ENCODE measurements at regions not wholly inside any gene's neighbourhood (a gene's known extent, or its start where the extent isn't known, plus 50 kb on each side); places are given as distances from the start of the nearest gene placed in this dataset.
A peak's percentile ranks its signal among the peaks of the same experiment; 100 is the strongest.
"Not testable (repeated sequence)": the region's sequence is repeated elsewhere in the genome, so short reads cannot be mapped to it uniquely, and the experiment has no call there.

DNA sequence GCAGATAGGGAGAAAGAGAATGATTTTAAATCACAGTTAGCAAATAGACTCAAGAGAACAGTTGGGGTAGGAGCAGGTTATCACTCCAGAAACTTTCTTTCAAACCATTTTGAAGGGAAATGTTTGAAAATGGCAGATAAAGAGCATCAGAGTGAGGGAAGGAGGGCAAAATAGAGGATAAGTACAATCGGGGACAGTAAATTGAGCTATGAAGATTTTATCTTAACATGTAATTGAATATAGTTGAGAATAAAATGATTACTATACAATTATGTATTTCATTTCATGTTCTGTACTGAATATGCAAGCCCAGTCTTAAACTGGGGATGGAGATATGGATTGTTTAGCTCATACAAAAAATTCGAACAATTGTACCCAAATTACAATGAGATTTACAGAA is 54.0 kb downstream of the MAP10 start:
- TF ChIP-seq, protein P1, sequence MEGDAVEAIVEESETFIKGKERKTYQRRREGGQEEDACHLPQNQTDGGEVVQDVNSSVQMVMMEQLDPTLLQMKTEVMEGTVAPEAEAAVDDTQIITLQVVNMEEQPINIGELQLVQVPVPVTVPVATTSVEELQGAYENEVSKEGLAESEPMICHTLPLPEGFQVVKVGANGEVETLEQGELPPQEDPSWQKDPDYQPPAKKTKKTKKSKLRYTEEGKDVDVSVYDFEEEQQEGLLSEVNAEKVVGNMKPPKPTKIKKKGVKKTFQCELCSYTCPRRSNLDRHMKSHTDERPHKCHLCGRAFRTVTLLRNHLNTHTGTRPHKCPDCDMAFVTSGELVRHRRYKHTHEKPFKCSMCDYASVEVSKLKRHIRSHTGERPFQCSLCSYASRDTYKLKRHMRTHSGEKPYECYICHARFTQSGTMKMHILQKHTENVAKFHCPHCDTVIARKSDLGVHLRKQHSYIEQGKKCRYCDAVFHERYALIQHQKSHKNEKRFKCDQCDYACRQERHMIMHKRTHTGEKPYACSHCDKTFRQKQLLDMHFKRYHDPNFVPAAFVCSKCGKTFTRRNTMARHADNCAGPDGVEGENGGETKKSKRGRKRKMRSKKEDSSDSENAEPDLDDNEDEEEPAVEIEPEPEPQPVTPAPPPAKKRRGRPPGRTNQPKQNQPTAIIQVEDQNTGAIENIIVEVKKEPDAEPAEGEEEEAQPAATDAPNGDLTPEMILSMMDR (IDR thresholded peaks at IDR 0.05; ENCODE audit: unreplicated experiment in 3 of 3) = no peak
- Mint-ChIP-seq H3K27ac (no peak overlapping the region), H3K4me3 (no peak overlapping the region), H3K27me3 (ENCODE audit: low read depth) (peaks cover 3% of the 10 kb centered on the region), H3K4me1 (peaks cover 3% of the 10 kb centered on the region), H3K36me3 (ENCODE audit: low read depth) (no peaks in the 10 kb centered on the region), H3K9me3 (no peaks in the 10 kb centered on the region)

DNA sequence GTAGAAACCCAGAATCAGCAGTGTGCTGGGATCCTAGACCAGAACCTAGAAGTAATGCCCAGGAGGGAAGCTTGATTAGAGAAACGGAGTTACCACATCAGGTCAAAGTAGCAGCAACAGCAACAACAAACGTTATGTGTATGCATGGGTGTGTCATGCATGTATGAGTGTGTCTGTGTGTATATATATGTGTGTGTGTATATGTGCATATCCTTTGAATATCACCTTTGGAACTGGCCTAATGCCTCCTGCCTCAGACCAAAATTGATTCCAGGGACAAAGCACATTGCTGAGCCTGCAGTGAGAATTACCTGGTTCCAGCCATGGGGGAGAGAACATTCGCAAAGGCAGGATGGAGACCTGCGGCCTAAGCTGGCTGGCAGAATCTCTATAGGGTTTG is 55.9 kb downstream of the MAP10 start:
- Mint-ChIP-seq H3K36me3 (ENCODE audit: low read depth) (no peaks in the 10 kb centered on the region), H3K27ac (no peak overlapping the region), H3K4me3 (no peak overlapping the region), H3K9me3 (no peaks in the 10 kb centered on the region), H3K4me1 (no peaks in the 10 kb centered on the region), H3K27me3 (ENCODE audit: low read depth) (peaks cover 3% of the 10 kb centered on the region)
- TF ChIP-seq, protein P1 (IDR thresholded peaks at IDR 0.05; ENCODE audit: unreplicated experiment in 3 of 3) = no peak

DNA sequence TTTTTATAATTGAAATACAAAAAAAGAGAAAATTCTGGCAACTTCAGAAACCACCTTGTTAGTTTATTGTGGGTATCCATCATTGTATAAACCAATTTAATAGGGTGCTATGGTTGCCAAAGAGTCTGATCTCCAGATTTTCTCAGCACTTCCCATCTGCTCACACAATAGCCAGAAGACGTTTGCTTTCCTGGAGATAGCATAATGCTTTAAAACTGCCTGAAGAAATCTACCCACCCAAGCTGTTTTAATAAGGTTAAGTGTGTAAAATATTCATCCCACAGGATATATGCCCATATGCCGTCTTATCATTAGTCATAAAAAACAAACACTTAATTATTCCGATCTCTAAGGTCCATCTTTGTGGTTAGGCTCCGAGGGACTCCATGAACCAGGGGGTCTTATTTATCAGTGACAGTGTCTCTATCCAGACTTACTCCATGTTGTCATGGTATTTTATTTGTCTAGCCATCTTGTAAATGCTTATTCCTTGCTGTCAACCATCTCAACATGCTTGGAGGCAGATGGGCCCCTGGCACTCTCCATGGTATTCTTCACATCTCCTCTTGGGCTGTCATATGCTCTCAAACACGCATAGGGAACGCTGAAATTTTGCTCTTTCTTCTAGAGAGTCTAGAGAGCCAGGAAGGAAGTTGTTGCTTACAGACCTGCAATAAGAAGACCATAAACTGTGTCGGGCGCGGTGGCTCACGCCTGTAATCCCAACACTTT is 58.5 kb downstream of the MAP10 start:
- Mint-ChIP-seq H3K4me1 (peaks cover 2% of the 10 kb centered on the region), H3K27ac (no peak overlapping the region), H3K4me3 (no peak overlapping the region), H3K9me3 (no peaks in the 10 kb centered on the region), H3K27me3 (ENCODE audit: low read depth) (peaks cover 3% of the 10 kb centered on the region), H3K36me3 (ENCODE audit: low read depth) (no peaks in the 10 kb centered on the region)
- TF ChIP-seq, protein P1 (IDR thresholded peaks at IDR 0.05; ENCODE audit: unreplicated experiment in 3 of 3) = no peak

DNA sequence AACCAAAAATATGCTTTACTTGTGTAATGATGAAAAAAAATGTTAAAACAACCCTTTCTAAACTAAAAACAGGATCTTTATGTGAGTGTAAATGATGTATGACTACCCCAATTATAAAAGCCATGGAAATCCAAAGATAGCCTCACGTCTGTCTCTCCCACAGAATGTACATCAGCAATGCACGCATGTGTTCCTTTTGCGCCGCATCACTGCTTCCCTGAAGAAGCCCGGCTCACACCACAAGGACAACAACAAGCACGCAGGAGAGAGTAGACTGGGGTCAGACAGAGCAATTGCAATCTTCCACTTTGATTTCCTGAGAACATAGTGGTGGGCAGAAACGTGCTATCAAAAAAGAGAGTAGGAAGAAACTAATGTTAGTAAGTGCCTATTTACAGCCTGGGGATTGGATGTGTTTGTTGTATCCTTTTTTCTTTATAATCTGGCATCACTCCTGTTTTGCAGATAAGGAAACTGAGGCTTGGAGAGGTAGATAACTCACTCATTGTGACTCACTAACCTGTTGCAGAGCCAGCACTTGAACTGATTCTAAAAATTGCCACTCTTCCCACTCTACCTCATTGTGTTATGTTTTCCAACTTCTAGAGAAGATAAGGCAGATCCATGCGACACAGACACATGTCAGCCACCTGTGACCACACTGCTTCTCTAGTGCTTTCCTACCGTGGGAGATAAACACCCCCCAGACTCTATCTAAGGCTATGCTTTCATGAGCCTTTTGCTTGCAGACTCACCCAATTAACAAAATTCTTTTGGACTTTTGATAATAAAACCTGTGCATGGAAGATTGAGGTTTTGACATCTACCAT is 60.1 kb downstream of the MAP10 start:
- Mint-ChIP-seq H3K4me3 (no peak overlapping the region), H3K4me1 (peaks cover 12% of the 10 kb centered on the region), H3K36me3 (ENCODE audit: low read depth) (no peaks in the 10 kb centered on the region), H3K9me3 (no peaks in the 10 kb centered on the region), H3K27ac (no peak overlapping the region), H3K27me3 (ENCODE audit: low read depth) (peaks cover 3% of the 10 kb centered on the region)
- TF ChIP-seq, protein P1 (IDR thresholded peaks at IDR 0.05; ENCODE audit: unreplicated experiment in 3 of 3) = no peak

DNA sequence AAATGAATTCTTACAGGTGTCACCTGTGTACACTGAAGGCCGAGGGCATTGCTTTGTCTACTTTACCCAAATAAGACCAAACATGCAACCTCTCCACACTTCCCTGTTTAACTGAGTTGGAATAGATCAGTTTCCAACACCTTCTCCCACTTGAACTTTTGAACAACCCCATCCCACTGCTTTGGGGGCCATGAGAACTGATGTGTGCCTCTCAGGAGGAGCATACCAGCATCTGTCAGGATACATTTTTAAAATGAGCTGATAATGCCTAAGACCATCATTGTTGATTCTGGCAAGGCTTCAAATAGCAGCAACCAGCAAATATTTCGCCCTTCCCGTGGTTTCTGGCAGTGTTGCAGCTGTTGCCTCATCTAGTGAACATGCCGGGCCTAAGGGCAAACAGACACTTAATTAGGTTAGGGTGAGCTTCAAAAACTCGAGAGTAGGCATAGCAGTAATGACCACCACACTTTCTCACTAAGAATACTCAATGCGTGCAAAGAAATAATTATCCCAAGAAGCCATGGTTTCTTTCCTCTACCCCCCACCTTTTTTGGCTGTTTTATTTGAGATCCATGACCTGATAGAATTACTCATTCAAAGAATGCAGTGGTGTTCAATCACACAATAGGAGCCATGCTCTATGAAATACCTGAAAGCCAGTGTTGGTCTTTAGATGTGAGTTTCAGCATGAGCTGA is 63.7 kb downstream of the MAP10 start:
- H3K27me3 Mint-ChIP-seq (ENCODE audit: low read depth) = peaks cover 7% of the 10 kb centered on the region
- H3K4me1 Mint-ChIP-seq = peaks cover 16% of the 10 kb centered on the region
- peak overlapping the region; percentile 25 to 62 (median 29) for H3K27ac Mint-ChIP-seq
- TF ChIP-seq, protein P1 (IDR thresholded peaks at IDR 0.05; ENCODE audit: unreplicated experiment in 3 of 3) = no peak
- no peaks in the 10 kb centered on the region for H3K36me3 Mint-ChIP-seq (ENCODE audit: low read depth)
- H3K9me3 Mint-ChIP-seq = no peaks in the 10 kb centered on the region
- no peak overlapping the region for H3K4me3 Mint-ChIP-seq

DNA sequence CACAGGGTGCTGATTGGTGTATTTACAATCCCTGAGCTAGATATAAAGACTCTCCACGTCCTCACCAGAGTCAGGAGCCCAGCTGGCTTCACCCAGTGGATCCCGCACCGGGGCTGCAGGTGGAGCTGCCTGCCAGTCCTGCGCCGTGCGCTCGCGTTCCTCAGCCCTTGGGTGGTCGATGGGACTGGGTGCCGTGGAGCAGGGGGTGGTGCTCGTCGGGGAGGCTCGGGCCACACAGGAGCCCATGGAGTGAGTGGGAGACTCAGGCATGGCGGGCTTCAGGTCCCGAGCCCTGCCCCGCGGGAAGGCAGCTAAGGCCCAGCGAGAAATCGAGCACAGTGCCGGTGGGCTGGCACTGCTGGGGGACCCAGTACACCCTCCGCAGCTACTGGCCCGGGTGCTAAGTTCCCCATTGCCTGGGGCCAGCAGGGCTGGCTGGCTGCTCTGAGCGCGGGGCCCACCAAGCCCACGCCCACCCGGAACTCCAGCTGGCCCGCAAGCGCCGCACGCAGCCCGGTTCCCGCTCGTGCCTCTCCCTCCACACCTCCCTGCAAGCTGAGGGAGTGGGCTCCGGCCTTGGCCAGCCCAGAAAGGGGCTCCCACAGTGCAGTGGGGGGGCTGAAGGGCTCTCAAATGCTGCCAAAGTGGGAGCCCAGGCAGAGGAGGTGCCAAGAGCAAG is 66.2 kb downstream of the MAP10 start:
- not testable (repeated sequence) for H3K27ac Mint-ChIP-seq; H3K36me3 Mint-ChIP-seq (ENCODE audit: low read depth); H3K4me3 Mint-ChIP-seq; H3K9me3 Mint-ChIP-seq; H3K27me3 Mint-ChIP-seq (ENCODE audit: low read depth)
- peaks cover 16% of the 10 kb centered on the region for H3K4me1 Mint-ChIP-seq

Data from nephron (organoid).